MM.1S (cell line): ENCODE measurements at regions not wholly inside any gene's neighbourhood (a gene's known extent, or its start where the extent isn't known, plus 50 kb on each side); places are given as distances from the start of the nearest gene placed in this dataset.

ENCODE experiments used
- CTCF ChIP-seq: fragments of 300-600 bp; sonication (generic); IDR thresholded peaks from 2 replicates; pipeline ENCODE4 v1.5.1; 2016; ENCODE audit warnings: antibody characterized with exemption, low read length, mixed read lengths
- EZH2 ChIP-seq: fragments of 300-600 bp; sonication (generic); optimal IDR thresholded peaks from 2 replicates; pipeline ENCODE3; 2017; ENCODE audit warnings: low read depth, mild to moderate bottlenecking, antibody characterized with exemption, low read length, mixed read lengths
- EZH2phosphoT487 ChIP-seq: fragments of 300-600 bp; sonication (generic); IDR thresholded peaks from 2 replicates; pipeline ENCODE4 v1.6.1; 2018; ENCODE audit warnings: antibody characterized with exemption, low read length

- TF ChIP-seq CTCF (no peak), EZH2 (no peak), EZH2phosphoT487 (no peak)
These were observed 134.1 kb upstream of the OTX2 start for GRCh38 chr14:56944397-56944796.
